22Rv1 (cell line): ENCODE measurements at regions not wholly inside any gene's neighbourhood (a gene's known extent, or its start where the extent isn't known, plus 50 kb on each side); places are given as distances from the start of the nearest gene placed in this dataset.

Experiments
- H3K27ac ChIP-seq: fragments of 450-650 bp; 2 replicates; pipeline ENCODE4 v1.5.1; 2017
- ZFX ChIP-seq: fragments of 450-650 bp; IDR thresholded peaks from 2 replicates; pipeline ENCODE4 v1.6.1; 2017; ENCODE audit warnings: antibody characterized with exemption, borderline replicate concordance
- TF ChIP-seq, protein P1 (sequence below): fragments of 450-650 bp; IDR thresholded peaks from 2 replicates; pipeline ENCODE4 v1.5.1; 2017; ENCODE audit warnings: mild to moderate bottlenecking

- no peak overlapping the region for H3K27ac ChIP-seq
- TF ChIP-seq, protein P1, sequence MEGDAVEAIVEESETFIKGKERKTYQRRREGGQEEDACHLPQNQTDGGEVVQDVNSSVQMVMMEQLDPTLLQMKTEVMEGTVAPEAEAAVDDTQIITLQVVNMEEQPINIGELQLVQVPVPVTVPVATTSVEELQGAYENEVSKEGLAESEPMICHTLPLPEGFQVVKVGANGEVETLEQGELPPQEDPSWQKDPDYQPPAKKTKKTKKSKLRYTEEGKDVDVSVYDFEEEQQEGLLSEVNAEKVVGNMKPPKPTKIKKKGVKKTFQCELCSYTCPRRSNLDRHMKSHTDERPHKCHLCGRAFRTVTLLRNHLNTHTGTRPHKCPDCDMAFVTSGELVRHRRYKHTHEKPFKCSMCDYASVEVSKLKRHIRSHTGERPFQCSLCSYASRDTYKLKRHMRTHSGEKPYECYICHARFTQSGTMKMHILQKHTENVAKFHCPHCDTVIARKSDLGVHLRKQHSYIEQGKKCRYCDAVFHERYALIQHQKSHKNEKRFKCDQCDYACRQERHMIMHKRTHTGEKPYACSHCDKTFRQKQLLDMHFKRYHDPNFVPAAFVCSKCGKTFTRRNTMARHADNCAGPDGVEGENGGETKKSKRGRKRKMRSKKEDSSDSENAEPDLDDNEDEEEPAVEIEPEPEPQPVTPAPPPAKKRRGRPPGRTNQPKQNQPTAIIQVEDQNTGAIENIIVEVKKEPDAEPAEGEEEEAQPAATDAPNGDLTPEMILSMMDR = no peak
- TF ChIP-seq ZFX = no peak
These were observed 142.6 kb upstream of the ITGA4 start for GRCh38 chr2:181314551-181314950.

GRCh38 chr2:181317511-181317910 is 139.7 kb upstream of the ITGA4 start:
- H3K27ac ChIP-seq = no peak overlapping the region
- TF ChIP-seq, protein P1 = no peak
- TF ChIP-seq ZFX = no peak

DNA sequence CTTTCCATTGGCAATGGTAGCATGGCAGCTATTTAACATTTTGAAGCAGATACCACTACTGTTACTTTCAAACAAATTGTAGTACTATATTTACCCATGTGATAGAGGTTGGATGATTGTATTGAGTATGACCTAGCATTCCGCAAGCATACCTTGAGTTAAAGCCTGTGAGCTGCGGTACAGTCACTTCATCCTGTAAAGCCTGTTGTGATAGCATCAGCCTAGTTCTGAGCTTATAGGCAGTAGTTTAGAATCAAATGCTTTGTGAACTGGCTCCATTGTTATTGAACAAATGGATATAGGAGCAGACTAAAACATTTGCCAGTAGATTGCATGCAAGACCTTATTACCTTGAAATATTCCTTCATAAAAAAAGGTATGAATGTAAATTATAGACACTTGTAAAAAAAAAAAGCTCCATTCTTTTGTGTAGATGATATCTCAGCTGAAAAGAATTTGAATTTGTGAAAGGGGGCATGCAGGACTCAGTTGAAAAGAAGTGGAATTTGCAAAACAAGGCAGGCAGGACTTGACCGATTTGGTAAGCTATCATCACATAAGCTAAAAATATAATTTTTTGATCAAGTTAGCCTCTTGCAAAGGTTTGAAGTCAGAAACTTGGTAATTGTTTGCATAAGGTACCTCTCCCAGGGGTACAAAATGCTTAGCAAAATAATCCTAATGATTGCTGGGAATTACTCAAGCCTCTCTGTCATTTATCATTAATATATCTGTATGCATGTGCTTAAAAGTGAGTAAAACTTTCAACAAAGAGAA is 138.5 kb upstream of the ITGA4 start:
- no peak overlapping the region for H3K27ac ChIP-seq
- TF ChIP-seq, protein P1 = no peak
- no peak for TF ChIP-seq ZFX

DNA sequence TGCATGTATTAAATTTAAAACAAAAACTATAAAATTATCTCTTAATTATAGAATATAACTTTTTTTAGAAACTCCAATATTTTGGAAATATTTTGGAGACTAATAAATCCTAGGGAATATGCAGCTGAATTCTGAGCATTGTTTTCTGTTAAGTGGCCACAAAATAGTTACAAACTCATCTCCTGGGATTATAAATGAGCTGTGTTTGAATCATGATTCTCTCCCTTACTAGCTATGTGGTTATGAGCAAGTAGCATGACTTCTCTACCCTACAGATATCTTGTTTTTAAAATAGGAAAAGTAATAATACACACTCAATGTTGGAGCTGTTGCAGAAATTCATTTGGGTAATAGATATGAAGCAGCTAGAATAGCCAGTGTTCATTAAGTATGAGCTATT is 137.9 kb upstream of the ITGA4 start:
- TF ChIP-seq ZFX = no peak
- TF ChIP-seq, protein P1 = no peak
- H3K27ac ChIP-seq = no peak overlapping the region

DNA sequence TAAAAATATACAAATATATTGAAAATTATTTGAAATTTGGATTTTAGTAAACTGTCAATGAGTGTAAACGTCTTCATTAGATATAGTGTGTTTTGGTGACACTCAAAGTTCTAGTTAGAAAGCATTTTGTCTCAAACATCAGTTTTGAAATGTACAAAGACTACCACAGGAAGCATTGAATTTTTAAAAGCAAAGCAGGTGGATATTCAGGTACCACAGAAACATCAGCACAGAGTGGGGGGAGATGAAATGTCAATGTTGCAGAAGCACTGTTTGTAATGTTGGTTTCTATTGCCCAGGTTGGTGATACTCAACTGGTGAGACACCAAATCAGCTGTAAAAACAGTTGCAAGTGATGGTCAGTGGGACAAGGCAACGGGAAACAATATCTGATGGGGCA is 136.5 kb upstream of the ITGA4 start:
- TF ChIP-seq ZFX = no peak
- TF ChIP-seq, protein P1 = no peak
- H3K27ac ChIP-seq = no peak overlapping the region

GRCh38 chr2:181324912-181325311 is 132.3 kb upstream of the ITGA4 start:
- TF ChIP-seq ZFX = no peak
- TF ChIP-seq, protein P1 = no peak

GRCh38 chr2:181326661-181327060 is 130.5 kb upstream of the ITGA4 start:
- no peak overlapping the region for H3K27ac ChIP-seq
- TF ChIP-seq, protein P1 = no peak
- no peak for TF ChIP-seq ZFX

More at GRCh38 chr2:181324912-181325311, 132.3 kb upstream of the ITGA4 start:
- H3K27ac ChIP-seq = no peak overlapping the region
